DMS153 treated with DMSO at 0.1 percent for 48 hours (cell line): ENCODE measurements at regions not wholly inside any gene's neighbourhood (a gene's known extent, or its start where the extent isn't known, plus 50 kb on each side); places are given as distances from the start of the nearest gene placed in this dataset.

Experiments
- DNase-seq: peaks from one replicate; lab custom pipeline; 2025; ENCODE audit not compliant: unreplicated experiment; lab: John Stamatoyannopoulos, UW

DNA sequence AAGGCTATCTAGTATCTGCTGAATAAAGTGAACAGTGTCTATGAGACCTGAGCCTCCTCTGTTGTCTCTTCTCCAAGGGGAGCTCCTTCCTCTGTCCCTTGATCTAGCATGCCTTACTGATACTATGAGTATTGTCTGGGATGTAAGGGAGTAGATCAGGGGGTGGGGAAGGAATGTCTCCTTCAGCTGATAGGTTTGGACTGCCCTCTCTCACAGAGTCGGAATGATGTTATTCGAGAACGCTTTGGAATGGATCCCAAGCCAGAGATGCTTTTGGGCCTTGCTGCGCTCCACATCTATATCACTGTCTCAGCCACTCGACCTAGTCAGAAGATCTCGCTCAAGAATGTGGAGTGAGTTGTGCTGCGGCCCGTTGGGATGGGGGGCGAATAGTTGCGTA lies 68.3 kb upstream of the PRPS1 start:
- no peak for DNase-seq

DNA sequence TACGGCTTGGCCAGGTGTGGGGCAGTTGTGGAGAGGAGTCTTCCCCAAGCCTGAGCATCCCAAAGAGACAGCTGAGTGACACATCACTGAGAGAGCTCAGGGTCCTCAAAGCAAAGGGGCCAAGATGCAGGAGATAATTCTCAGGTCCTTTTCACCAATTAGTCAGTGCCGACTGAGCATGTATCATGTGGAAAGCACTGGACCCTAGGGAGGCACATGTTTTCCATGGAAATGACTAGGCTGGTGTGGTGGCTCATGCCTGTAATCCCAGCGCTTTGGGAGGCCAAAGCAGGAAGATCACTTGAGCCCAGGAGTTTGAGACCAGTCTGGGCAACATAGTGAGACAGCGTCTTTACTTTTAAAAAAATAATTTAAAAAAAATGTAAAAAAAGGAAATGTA lies 67.3 kb upstream of the PRPS1 start:
- DNase-seq = no peak

DNA sequence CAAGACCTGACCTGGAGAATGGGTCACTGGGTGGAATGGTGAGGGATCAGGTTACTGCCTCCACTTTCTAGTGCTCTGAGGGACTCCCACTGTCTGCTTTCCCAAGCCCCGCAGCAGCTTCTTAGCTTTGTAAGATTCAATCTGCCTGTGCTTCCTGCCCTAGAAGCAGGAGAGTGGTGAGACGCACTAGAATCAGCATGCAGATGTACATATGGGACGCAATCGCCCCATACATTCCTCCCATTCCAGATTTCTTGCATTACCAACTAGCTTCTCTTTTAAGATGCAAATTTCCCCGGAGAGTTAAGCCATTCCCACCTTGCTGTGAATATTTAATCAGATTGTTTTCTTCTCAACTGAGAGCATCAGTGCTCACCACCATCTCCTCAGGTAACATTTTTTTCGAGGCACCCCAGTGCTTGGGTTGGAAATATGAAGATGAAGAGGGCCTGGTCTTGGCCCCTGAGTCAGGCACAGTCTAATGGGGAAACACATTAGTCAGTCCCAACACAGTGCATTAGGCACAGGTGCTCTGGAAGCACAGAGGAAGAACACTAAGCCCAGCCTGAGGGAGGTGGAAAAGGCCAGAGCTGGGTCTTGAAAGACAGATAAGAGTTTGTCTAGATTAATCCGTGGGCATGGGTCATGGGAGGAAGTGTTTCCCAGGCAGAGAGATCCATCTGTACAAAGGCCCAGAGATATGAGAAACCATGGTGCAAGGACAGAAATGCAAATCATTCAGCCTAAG lies 66.7 kb upstream of the PRPS1 start:
- no peak for DNase-seq

DNA sequence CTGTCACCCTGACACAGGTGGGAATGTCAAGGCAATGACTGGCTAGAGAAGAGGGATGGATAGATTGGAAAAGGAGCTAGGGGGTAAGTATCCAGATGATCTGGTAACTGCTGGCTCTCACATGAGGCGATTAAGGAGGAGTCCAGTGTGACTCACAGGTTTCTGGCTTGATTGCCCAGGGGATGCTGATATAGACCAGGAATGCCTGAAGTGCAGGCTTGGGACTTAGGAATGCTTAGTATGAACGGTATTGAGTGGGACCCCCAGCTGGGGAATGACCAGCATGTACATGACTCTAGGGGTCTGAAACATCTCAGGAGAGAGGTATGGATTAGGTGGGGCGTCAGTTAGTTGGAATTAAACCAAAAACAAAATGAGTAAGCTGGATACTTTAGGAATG lies 65.8 kb upstream of the PRPS1 start:
- DNase-seq = no peak

DNA sequence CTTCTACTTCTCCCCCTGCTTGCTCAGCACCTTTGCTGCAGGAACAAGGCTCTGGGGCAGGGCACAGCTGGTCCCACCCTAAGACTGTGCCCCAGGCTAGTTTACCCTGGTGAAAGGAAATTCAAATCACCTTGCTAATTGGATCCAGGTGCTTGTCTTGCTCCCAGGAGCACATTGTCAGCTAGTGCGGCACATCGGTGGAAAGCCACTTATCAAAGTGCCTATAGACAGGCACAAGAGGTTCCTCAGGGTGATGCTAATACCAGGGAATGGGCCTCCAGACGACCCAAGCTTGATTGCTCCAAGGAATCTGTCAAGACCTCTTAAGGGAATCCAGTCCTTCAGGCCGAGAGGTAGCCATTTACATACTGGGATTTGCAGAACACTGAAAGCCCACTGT lies 64.5 kb upstream of the PRPS1 start:
- no peak for DNase-seq

DNA sequence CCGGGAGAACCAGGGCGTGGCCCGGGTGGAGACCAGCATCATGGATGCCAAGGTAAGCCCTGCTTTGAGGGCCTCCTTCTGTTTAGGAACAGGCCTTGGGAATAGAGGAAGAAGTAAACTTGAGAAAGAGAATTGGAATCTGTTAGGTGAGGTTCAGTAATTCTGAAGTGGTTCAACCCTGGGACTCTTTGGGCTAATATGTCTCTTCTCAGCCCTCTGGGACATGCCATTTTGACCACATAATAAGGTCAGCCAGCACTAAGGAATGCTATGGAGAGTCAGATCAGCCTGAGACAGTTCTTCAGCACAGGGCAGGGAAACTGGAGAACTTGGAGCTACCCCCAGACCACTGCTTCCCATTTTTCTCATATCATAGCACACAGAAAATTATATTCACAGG lies 63.3 kb upstream of the PRPS1 start:
- no peak for DNase-seq

DNA sequence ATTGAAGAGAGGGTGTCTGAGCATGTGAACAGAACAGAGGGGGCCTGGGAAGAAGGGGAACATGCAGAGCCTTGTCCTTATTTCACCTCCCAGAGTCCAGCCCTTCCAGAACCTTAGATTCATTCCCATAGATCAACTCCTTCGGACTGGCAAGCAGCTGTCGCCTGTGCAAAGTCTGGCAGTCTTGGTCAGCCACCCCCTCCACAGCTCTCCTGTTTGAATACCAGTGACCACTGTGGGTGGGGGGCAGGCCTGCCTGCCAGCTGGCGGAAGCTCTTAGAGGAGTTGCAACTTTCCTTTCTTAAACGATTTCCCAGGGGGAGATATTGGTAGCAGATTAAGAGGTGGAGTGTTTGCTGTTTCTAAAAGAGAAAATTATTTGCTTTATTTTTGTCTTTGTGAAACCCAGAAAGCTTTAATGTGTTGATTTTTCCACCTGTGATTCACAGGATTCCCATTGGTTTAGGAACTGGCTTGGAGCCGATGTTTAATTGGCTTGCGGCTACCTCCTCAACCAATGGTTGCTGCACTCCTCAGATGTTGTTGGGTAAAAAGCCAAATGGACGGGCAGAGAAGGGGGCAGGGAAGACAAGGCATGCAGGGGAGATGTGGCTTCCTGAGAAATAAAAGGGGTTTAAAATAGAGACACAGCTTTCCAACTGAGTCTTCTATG lies 62.2 kb upstream of the PRPS1 start:
- DNase-seq = no peak

DNA sequence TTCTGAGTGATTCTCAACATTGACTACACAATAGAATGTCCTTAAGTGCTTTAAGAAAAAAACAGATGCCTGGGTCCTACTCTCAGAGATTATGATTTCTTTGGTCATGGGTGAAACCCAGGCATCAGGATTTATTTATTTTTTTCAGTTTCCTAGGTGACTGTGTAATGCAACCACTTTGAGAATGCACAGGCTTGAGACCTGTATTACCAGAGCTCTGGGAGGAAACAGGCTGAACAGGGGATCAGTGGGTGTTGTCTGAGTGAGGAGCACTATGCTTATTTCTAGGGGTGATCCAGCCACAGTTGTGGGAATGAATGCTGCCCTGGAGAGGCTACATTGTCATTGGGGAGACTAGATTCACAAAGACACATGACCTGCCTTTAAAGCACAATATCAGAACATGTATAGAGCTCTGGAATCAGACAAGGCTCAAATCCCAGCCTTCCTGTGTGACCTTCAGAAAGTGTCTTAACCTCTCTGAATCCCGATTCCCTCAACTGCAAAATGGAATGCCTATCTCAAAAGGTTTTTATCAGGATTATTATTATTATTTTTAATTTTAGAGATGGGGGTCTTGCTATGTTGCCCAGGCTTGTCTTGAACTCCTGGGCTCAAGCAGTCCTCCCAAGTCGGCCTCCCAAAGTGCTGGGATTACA lies 61.6 kb upstream of the PRPS1 start:
- no peak for DNase-seq

DNA sequence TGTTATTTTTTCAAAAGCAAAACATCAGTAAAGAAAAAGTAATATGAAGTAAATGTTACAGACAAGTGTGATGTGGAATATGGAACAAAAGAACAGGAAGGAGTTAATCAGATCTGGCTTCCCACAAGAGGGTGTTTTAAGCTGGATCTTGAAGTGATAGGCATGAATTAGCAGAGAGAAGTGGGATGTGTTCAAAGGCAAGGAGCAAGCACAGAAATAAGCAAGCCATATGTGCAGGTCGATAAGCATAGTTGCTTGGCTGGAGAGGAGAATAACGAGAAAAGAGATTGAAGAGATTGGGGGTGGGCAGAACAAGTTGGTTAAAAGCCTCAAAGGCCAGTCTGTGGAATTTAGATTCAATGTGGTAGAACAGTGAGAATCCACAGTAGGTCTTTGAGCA lies 60.9 kb upstream of the PRPS1 start:
- no peak for DNase-seq

DNA sequence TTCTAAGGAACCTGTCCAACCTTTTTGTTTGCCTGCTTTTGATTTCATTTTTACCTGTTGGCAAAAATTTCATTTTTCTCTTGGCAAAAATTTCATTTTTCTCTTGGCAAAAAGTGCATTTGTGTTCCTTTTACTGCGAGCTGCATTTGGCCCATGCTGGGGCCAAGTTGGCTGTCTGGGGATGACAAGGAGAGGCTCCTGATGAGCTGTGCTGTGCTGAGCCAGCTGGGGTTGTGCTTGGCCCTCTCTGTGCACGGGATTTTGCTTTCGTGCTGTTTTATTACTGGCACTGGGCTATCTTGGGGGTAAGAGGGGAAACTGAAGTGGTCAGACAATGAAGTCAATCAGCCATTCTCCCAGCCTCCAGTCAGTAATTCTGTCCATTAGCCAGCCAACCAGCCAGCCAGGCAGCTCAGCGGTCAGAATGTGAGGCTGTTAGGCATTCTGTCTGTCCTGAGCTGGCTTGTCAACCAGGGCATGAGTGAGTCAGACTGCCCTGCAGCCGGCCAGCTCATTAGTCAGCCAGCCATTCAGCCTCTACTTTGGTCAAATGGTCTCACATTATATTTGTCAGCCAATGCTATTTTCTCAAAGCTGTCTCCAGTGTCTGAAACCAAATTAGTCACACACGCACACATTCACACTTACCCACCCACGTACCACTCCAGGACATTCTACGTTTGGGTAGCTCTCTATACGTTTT lies 56.9 kb upstream of the PRPS1 start:
- no peak for DNase-seq

DNA sequence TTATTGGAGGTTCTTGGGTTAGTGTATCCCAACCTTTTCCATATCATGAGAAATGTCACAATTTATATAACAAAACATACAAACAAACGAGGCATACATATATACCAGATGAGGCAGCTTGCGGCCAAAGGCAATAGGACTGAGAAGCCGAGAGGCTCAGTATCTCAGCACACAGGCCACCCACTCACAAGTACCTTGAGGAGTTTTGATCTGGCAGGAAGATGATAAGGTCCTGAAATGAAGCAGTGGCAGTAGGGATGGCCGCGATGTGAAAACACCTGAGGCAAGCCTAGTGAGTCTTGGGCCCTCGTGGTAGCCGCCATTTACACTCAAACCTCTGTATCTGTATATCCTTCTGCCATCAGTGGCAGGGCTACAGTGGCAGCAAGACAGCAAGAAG lies 55.3 kb upstream of the PRPS1 start:
- no peak for DNase-seq

DNA sequence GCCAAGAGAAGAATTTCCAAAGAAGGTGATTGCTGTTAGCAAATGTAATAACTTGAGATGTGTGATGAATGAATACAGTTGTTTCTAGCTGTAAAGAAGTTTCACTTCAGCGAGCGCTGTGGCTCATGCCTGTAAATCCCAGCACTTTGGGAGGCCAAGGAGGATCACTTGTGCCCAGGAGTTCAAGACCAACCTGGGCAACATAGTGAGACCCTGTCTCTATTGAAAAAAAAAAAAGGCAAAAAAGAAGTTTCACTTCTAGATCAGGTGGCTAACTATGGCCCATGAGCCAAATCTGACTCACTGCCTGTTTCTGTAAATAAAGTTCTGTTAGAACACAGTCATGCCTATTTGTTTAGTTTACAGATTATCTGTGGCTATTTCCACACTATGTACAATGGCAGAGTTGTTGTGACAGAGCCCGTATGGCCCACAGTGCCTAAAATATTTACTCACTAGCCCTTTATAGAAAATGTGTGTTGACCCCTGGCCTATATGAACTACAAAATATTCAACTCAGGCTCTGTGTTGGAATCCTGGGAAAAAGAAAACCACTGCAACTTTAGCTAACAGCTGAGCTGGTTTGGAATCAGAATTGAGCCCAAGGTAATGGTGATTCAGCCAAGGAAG lies 54.1 kb upstream of the PRPS1 start:
- no peak for DNase-seq

DNA sequence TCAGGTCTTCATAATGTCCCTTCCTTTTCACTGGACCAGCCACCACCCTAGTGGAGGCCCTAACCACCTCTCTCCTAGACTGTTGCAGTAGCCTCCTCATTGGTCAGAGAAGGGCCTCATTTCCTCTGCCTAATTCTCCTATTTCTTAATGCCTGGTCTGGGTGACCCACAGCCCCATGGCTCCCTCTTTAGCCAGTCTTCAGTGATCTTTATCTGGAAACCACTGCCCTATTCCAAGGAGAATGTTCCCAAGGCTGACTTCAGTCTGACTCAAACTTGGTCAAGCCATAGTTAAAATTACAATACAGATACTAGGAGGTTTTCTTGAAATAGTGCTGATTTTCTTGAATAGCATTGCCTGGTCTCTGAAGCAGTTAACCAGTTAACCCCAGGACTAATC lies 53.6 kb upstream of the PRPS1 start:
- DNase-seq = no peak

DNA sequence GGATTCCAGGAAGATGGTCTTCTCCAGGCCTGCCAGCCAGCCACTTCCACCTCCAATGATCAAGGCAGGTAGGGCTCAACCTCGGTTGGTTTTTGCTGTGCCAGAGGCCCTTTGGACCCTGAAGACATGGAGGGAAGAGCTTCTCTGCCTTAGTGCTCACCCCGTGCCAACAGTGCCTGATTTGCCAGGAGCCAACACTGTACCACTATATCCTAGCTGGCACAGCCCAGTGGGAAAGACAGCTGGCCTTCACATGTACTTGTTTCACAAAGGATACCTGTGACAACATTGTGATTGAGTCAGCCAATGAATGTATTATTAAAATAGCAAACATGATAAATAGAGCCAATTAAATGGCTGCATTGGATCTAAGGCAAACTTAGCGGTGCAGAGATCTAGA lies 51.9 kb upstream of the PRPS1 start:
- no peak for DNase-seq

DNA sequence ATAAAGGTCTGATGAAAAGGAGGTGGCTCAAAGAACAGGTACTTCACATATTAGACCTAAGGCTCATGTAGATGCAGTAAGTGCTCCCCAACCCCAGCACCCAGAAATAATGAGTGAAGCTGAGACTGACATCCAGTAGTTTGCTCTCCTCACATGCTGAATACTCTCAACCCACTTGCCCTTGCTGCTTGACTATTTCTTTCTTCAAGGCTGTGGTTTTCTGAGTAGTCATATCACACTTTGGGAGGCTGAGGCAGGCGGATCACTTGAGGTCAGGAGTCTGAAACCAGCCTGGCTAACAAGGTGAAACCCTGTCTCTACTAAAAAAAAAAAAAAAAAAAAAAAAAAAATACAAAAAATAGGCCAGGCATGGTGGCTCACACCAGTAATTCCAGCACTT lies 51.5 kb upstream of the PRPS1 start:
- DNase-seq = no peak

DNA sequence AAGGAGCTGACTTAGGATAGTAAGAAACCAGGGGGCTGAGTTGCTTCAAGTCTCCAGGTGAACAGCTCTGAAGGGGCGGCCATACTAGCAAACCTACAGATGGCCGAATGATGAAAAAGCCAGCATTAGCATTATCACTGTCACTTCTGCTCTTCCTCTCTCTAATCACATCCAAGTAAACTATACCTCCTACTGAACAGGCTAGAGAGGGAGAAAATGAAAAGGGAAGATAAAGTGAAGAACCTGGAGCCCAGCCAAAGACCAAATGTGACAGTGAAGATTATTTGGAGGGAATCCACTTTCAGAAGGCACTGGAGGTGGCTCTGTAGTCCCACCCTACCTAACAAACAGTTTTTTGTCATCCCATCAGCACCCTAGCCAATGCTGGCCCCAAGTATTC lies 50.4 kb upstream of the PRPS1 start:
- no peak for DNase-seq
